ENCODE measurements at regions not wholly inside any gene's neighbourhood (a gene's known extent, or its start where the extent isn't known, plus 50 kb on each side); places are given as distances from the start of the nearest gene placed in this dataset.

- H3K4me3 ChIP-seq (replicated peaks; ENCODE audit: insufficient read depth, low read length) = no peak overlapping the region
- no peak overlapping the region for H3K27ac ChIP-seq (replicated peaks)
- H3K27me3 ChIP-seq (ENCODE audit: insufficient read depth, poor library complexity, severe bottlenecking) = no peaks in the 10 kb centered on the region
- no peak for DNase-seq (ENCODE audit: low read depth in 1 of 2, low spot score in 1 of 2)
- TF ChIP-seq GABPA (IDR thresholded peaks at IDR 0.05; ENCODE audit: low read depth) (no peak), REST (IDR thresholded peaks at IDR 0.05; ENCODE audit: insufficient replicate concordance, low read depth) (no peak), POLR2AphosphoS5 (IDR thresholded peaks at IDR 0.05; ENCODE audit: low read depth) (no peak), SPI1 (IDR thresholded peaks at IDR 0.05; ENCODE audit: borderline replicate concordance, low read depth) (no peak), CTCF (IDR thresholded peaks at IDR 0.05; ENCODE audit: insufficient read depth, low read length) (no peak)
Observed at GRCh38 chr12:98256830-98257229, 258.6 kb upstream of the TMPO start.

- DNase-seq (ENCODE audit: low read depth in 1 of 2, low spot score in 1 of 2) = no peak
- Histone ChIP-seq H3K27ac (replicated peaks) (no peak overlapping the region), H3K4me3 (replicated peaks; ENCODE audit: insufficient read depth, low read length) (no peak overlapping the region), H3K27me3 (ENCODE audit: insufficient read depth, poor library complexity, severe bottlenecking) (no peaks in the 10 kb centered on the region)
- TF ChIP-seq SPI1 (IDR thresholded peaks at IDR 0.05; ENCODE audit: borderline replicate concordance, low read depth) = no peak
- TF ChIP-seq CTCF (IDR thresholded peaks at IDR 0.05; ENCODE audit: insufficient read depth, low read length) = no peak
- no peak for TF ChIP-seq REST (IDR thresholded peaks at IDR 0.05; ENCODE audit: insufficient replicate concordance, low read depth)
- TF ChIP-seq GABPA (IDR thresholded peaks at IDR 0.05; ENCODE audit: low read depth) = no peak
- no peak for TF ChIP-seq POLR2AphosphoS5 (IDR thresholded peaks at IDR 0.05; ENCODE audit: low read depth)
Observed at GRCh38 chr12:98259693-98260092, 255.7 kb upstream of the TMPO start.

GRCh38 chr12:98260276-98260675 is 255.1 kb upstream of the TMPO start:
- Histone ChIP-seq H3K4me3 (replicated peaks; ENCODE audit: insufficient read depth, low read length) (no peak overlapping the region), H3K27ac (replicated peaks) (no peak overlapping the region), H3K27me3 (ENCODE audit: insufficient read depth, poor library complexity, severe bottlenecking) (no peaks in the 10 kb centered on the region)
- no peak for TF ChIP-seq REST (IDR thresholded peaks at IDR 0.05; ENCODE audit: insufficient replicate concordance, low read depth)
- TF ChIP-seq POLR2AphosphoS5 (IDR thresholded peaks at IDR 0.05; ENCODE audit: low read depth) = no peak
- TF ChIP-seq SPI1 (IDR thresholded peaks at IDR 0.05; ENCODE audit: borderline replicate concordance, low read depth) = no peak
- no peak for TF ChIP-seq CTCF (IDR thresholded peaks at IDR 0.05; ENCODE audit: insufficient read depth, low read length)
- no peak for TF ChIP-seq GABPA (IDR thresholded peaks at IDR 0.05; ENCODE audit: low read depth)
- no peak for DNase-seq (ENCODE audit: low read depth in 1 of 2, low spot score in 1 of 2)

All from HL-60 (cell line).